MM.1S (cell line): ENCODE measurements at regions not wholly inside any gene's neighbourhood (a gene's known extent, or its start where the extent isn't known, plus 50 kb on each side); places are given as distances from the start of the nearest gene placed in this dataset.

Source experiments
- CTCF ChIP-seq: fragments of 300-600 bp; sonication (generic); IDR thresholded peaks from 2 replicates; pipeline ENCODE4 v1.5.1; 2016; ENCODE audit warnings: antibody characterized with exemption, low read length, mixed read lengths
- EZH2 ChIP-seq: fragments of 300-600 bp; sonication (generic); optimal IDR thresholded peaks from 2 replicates; pipeline ENCODE3; 2017; ENCODE audit warnings: low read depth, mild to moderate bottlenecking, antibody characterized with exemption, low read length, mixed read lengths
- EZH2phosphoT487 ChIP-seq: fragments of 300-600 bp; sonication (generic); IDR thresholded peaks from 2 replicates; pipeline ENCODE4 v1.6.1; 2018; ENCODE audit warnings: antibody characterized with exemption, low read length

- TF ChIP-seq CTCF (no peak), EZH2phosphoT487 (no peak), EZH2 (no peak)
Measured at GRCh38 chr10:93173967-93174845, 100.5 kb downstream of the CYP26A1 start.
